CD4-positive, alpha-beta memory T cell (primary cell): ENCODE measurements at regions not wholly inside any gene's neighbourhood (a gene's known extent, or its start where the extent isn't known, plus 50 kb on each side); places are given as distances from the start of the nearest gene placed in this dataset.

ENCODE experiments used
- CTCF ChIA-PET: fragments of 350-600 bp; sonication (Branson Sonifier 250); formaldehyde crosslinking; loops from one replicate; lab custom pipeline; 2021; ENCODE audit warnings: inconsistent platforms; ENCODE audit not compliant: partially characterized antibody; lab: Charles Lee
- POLR2A ChIA-PET: fragments of 350-600 bp; sonication (Branson Sonifier 250); formaldehyde crosslinking; loops from one replicate; lab custom pipeline; 2021; ENCODE audit not compliant: partially characterized antibody; lab: Charles Lee
- DNase-seq, 5 donors: peaks; one replicate each; pipeline versions ENCODE4 v3.0.0 to v3.0.0-alpha.2; 2020 to 2022; ENCODE audit warnings: mixed read lengths in 1 of 5
- H3K27ac ChIP-seq: one replicate; pipeline ENCODE4 v1.7.0; 2013; ENCODE audit warnings: low read depth, low read length
- H3K27me3 ChIP-seq: 2 replicates; pipeline ENCODE4 v1.7.0; 2013; ENCODE audit warnings: mild to moderate bottlenecking, low read length, moderate library complexity; ENCODE audit not compliant: insufficient read depth
- H3K36me3 ChIP-seq: 2 replicates; pipeline ENCODE4 v1.7.0; 2013; ENCODE audit warnings: mild to moderate bottlenecking, low read length, moderate library complexity; ENCODE audit not compliant: insufficient read depth
- H3K4me1 ChIP-seq: 2 replicates; pipeline ENCODE4 v1.7.0; 2013; ENCODE audit warnings: mild to moderate bottlenecking, low read length, moderate library complexity; ENCODE audit not compliant: insufficient read depth
- H3K4me3 ChIP-seq, 2 donors: one replicate each; pipeline ENCODE4 v1.7.0; 2013; ENCODE audit warnings: low read length in 2 of 2, mild to moderate bottlenecking in 1 of 2
- H3K9me3 ChIP-seq, 2 donors: one replicate each; pipeline ENCODE4 v1.7.0; 2013; ENCODE audit warnings: low read length in 2 of 2, control low read depth in 1 of 2; ENCODE audit not compliant: control insufficient read depth in 1 of 2
- H3K27ac Mint-ChIP-seq, 7 donors: one replicate each; pipeline ENCODE4 v1.8.0; 2020 to 2021; ENCODE audit warnings: mixed read lengths in 7 of 7, mild to moderate bottlenecking in 6 of 7, inconsistent platforms in 3 of 7, moderate library complexity in 3 of 7
- H3K27me3 Mint-ChIP-seq, 2 donors: one replicate each; pipeline ENCODE4 v1.8.0; 2020 to 2021; ENCODE audit warnings: mixed read lengths in 2 of 2
- H3K36me3 Mint-ChIP-seq, 2 donors: one replicate each; pipeline ENCODE4 v1.8.0; 2020 to 2021; ENCODE audit warnings: mixed read lengths in 2 of 2, inconsistent platforms in 1 of 2, mild to moderate bottlenecking in 1 of 2
- H3K4me1 Mint-ChIP-seq, 4 donors: one replicate each; pipeline ENCODE4 v1.8.0; 2020 to 2021; ENCODE audit warnings: mixed read lengths in 4 of 4, mild to moderate bottlenecking in 1 of 4
- H3K4me3 Mint-ChIP-seq, 8 donors: one replicate each; pipeline ENCODE4 v1.8.0; 2020 to 2021; ENCODE audit warnings: mixed read lengths in 8 of 8, mild to moderate bottlenecking in 7 of 8, moderate library complexity in 6 of 8, inconsistent platforms in 3 of 8
- H3K9me3 Mint-ChIP-seq, 8 donors: one replicate each; pipeline ENCODE4 v1.8.0; 2020 to 2021; ENCODE audit warnings: mixed read lengths in 8 of 8, mild to moderate bottlenecking in 5 of 8, inconsistent platforms in 3 of 8, moderate library complexity in 1 of 8
- intact Hi-C: fragments of 100-400 bp; cut with micrococcal nuclease; formaldehyde crosslinking; loops from one replicate; pipeline ENCODE4 v1.15.1; 2023

GRCh38 chr2:150402953-150403352 is 84.5 kb downstream of the RND3 start:
- ChIA-PET CTCF (no interaction called here), POLR2A (no interaction called here)
- intact Hi-C loops = no loop called here
- H3K4me1 Mint-ChIP-seq = no peaks in the 10 kb centered on the region
- Histone ChIP-seq H3K27ac (no peak overlapping the region), H3K27me3 (no peaks in the 10 kb centered on the region), H3K4me1 (no peaks in the 10 kb centered on the region), H3K36me3 (no peaks in the 10 kb centered on the region), H3K4me3 (no peak overlapping the region), H3K9me3 (no peaks in the 10 kb centered on the region)
- H3K4me3 Mint-ChIP-seq = no peak overlapping the region
- peaks cover 0 to 2% of the 10 kb centered on the region in 2 donors for H3K27me3 Mint-ChIP-seq
- no peak for DNase-seq
- peaks cover 0 to 5% (median under 1%) of the 10 kb centered on the region in 8 donors for H3K9me3 Mint-ChIP-seq
- H3K36me3 Mint-ChIP-seq = no peaks in the 10 kb centered on the region
- H3K27ac Mint-ChIP-seq = no peak overlapping the region

GRCh38 chr2:150400849-150401248 is 86.6 kb downstream of the RND3 start:
- no peak overlapping the region for H3K27ac Mint-ChIP-seq
- Histone ChIP-seq H3K36me3 (no peaks in the 10 kb centered on the region), H3K9me3 (no peaks in the 10 kb centered on the region), H3K4me3 (no peak overlapping the region), H3K4me1 (no peaks in the 10 kb centered on the region), H3K27ac (no peak overlapping the region), H3K27me3 (no peaks in the 10 kb centered on the region)
- DNase-seq = no peak
- CTCF ChIA-PET = no interaction called here
- H3K27me3 Mint-ChIP-seq = peaks cover 0 to 2% of the 10 kb centered on the region in 2 donors
- H3K36me3 Mint-ChIP-seq = no peaks in the 10 kb centered on the region
- H3K9me3 Mint-ChIP-seq = peaks cover 0 to 3% (median 0%) of the 10 kb centered on the region in 8 donors
- no peak overlapping the region for H3K4me3 Mint-ChIP-seq
- intact Hi-C loops = no loop called here
- POLR2A ChIA-PET = no interaction called here
- no peaks in the 10 kb centered on the region for H3K4me1 Mint-ChIP-seq

- Mint-ChIP-seq H3K27ac (no peak overlapping the region), H3K9me3 (peaks cover 0 to 8% (median 1%) of the 10 kb centered on the region in 8 donors), H3K4me3 (no peak overlapping the region), H3K4me1 (no peaks in the 10 kb centered on the region), H3K27me3 (no peaks in the 10 kb centered on the region), H3K36me3 (no peaks in the 10 kb centered on the region)
- intact Hi-C loops = no loop called here
- Histone ChIP-seq H3K36me3 (no peaks in the 10 kb centered on the region), H3K4me1 (no peaks in the 10 kb centered on the region), H3K4me3 (no peak overlapping the region), H3K9me3 (no peaks in the 10 kb centered on the region), H3K27me3 (no peaks in the 10 kb centered on the region), H3K27ac (no peak overlapping the region)
- ChIA-PET CTCF (no interaction called here), POLR2A (no interaction called here)
- DNase-seq = no peak
Observed at GRCh38 chr2:150392614-150393013, 94.9 kb downstream of the RND3 start.

GRCh38 chr2:150391779-150392178 is 95.7 kb downstream of the RND3 start:
- Histone ChIP-seq H3K27me3 (no peaks in the 10 kb centered on the region), H3K27ac (no peak overlapping the region), H3K4me3 (no peak overlapping the region), H3K9me3 (no peaks in the 10 kb centered on the region), H3K4me1 (no peaks in the 10 kb centered on the region), H3K36me3 (no peaks in the 10 kb centered on the region)
- intact Hi-C loops = no loop called here
- DNase-seq = no peak
- no peak overlapping the region for H3K4me3 Mint-ChIP-seq
- ChIA-PET CTCF (no interaction called here), POLR2A (no interaction called here)
- H3K27ac Mint-ChIP-seq = no peak overlapping the region
- H3K9me3 Mint-ChIP-seq = peaks cover 0 to 8% (median 1%) of the 10 kb centered on the region in 8 donors
- no peaks in the 10 kb centered on the region for H3K4me1 Mint-ChIP-seq
- no peaks in the 10 kb centered on the region for H3K36me3 Mint-ChIP-seq
- H3K27me3 Mint-ChIP-seq = no peaks in the 10 kb centered on the region

- Mint-ChIP-seq H3K27me3 (no peaks in the 10 kb centered on the region), H3K4me3 (no peak overlapping the region), H3K9me3 (peaks cover 2 to 20% (median 8%) of the 10 kb centered on the region in 8 donors), H3K36me3 (no peaks in the 10 kb centered on the region), H3K4me1 (no peaks in the 10 kb centered on the region), H3K27ac (no peak overlapping the region)
- DNase-seq = no peak
- intact Hi-C loops = no loop called here
- no peaks in the 10 kb centered on the region for H3K27me3 ChIP-seq
- H3K9me3 ChIP-seq = no peaks in the 10 kb centered on the region
- H3K36me3 ChIP-seq = no peaks in the 10 kb centered on the region
- no peaks in the 10 kb centered on the region for H3K4me1 ChIP-seq
- ChIA-PET POLR2A (no interaction called here), CTCF (no interaction called here)
- no peak overlapping the region for H3K4me3 ChIP-seq
- no peak overlapping the region for H3K27ac ChIP-seq
Observed at GRCh38 chr2:150389447-150389846, 98.0 kb downstream of the RND3 start.

GRCh38 chr2:150388289-150388625 is 99.2 kb downstream of the RND3 start:
- no peak for DNase-seq
- Mint-ChIP-seq H3K4me3 (no peak overlapping the region), H3K27me3 (no peaks in the 10 kb centered on the region), H3K36me3 (no peaks in the 10 kb centered on the region), H3K4me1 (no peaks in the 10 kb centered on the region), H3K27ac (no peak overlapping the region), H3K9me3 (peaks cover 3 to 26% (median 8%) of the 10 kb centered on the region in 8 donors)
- intact Hi-C loops = no loop called here
- no peaks in the 10 kb centered on the region for H3K9me3 ChIP-seq
- no peaks in the 10 kb centered on the region for H3K36me3 ChIP-seq
- H3K27ac ChIP-seq = no peak overlapping the region
- H3K27me3 ChIP-seq = no peaks in the 10 kb centered on the region
- POLR2A ChIA-PET = no interaction called here
- H3K4me1 ChIP-seq = no peaks in the 10 kb centered on the region
- H3K4me3 ChIP-seq = no peak overlapping the region
- CTCF ChIA-PET = no interaction called here

- H3K27ac Mint-ChIP-seq = peak overlapping the region in 1 of 7 donors; percentile 33
- intact Hi-C loops = no loop called here
Observed at GRCh38 chr2:150387586-150388288, 99.7 kb downstream of the RND3 start.

More at GRCh38 chr2:150387586-150388288, 99.7 kb downstream of the RND3 start:
- Histone ChIP-seq H3K36me3 (no peaks in the 10 kb centered on the region), H3K4me3 (no peak overlapping the region), H3K4me1 (no peaks in the 10 kb centered on the region), H3K9me3 (no peaks in the 10 kb centered on the region), H3K27me3 (no peaks in the 10 kb centered on the region), H3K27ac (no peak overlapping the region)
- no peak for DNase-seq
- POLR2A ChIA-PET = no interaction called here
- no peaks in the 10 kb centered on the region for H3K27me3 Mint-ChIP-seq
- no peaks in the 10 kb centered on the region for H3K36me3 Mint-ChIP-seq
- no peaks in the 10 kb centered on the region for H3K4me1 Mint-ChIP-seq
- CTCF ChIA-PET = no interaction called here
- peaks cover 3 to 28% (median 8%) of the 10 kb centered on the region in 8 donors for H3K9me3 Mint-ChIP-seq
- no peak overlapping the region for H3K4me3 Mint-ChIP-seq
